Mucosa of rectum (tissue), 2 donors: ENCODE measurements at regions not wholly inside any gene's neighbourhood (a gene's known extent, or its start where the extent isn't known, plus 50 kb on each side); places are given as distances from the start of the nearest gene placed in this dataset.
"Not testable (repeated sequence)": the region's sequence is repeated elsewhere in the genome, so short reads cannot be mapped to it uniquely, and the experiment has no call there.

Experiments
- H3K27ac ChIP-seq, 2 donors: one replicate each; pipeline ENCODE4 v1.7.0; 2013; ENCODE audit warnings: inconsistent platforms in 2 of 2, low read depth in 2 of 2, low read length in 2 of 2
- H3K27me3 ChIP-seq, 2 donors: one replicate each; pipeline ENCODE4 v1.7.0; 2013; ENCODE audit warnings: low read length in 2 of 2; ENCODE audit not compliant: control insufficient read depth in 2 of 2, insufficient read depth in 2 of 2
- H3K36me3 ChIP-seq, 2 donors: one replicate each; pipeline ENCODE4 v1.7.0; 2013; ENCODE audit warnings: low read length in 2 of 2; ENCODE audit not compliant: control insufficient read depth in 2 of 2, insufficient read depth in 2 of 2
- H3K4me1 ChIP-seq, 2 donors: one replicate each; pipeline ENCODE4 v1.7.0; 2013; ENCODE audit warnings: low read length in 2 of 2, mild to moderate bottlenecking in 1 of 2; ENCODE audit not compliant: control insufficient read depth in 2 of 2, insufficient read depth in 2 of 2
- H3K4me3 ChIP-seq, 2 donors: one replicate each; pipeline ENCODE4 v1.7.0; 2013; ENCODE audit warnings: low read length in 2 of 2
- H3K9ac ChIP-seq, 2 donors: one replicate each; pipeline ENCODE4 v1.7.0; 2013; ENCODE audit warnings: low read length in 2 of 2, low read depth in 1 of 2, mild to moderate bottlenecking in 1 of 2
- H3K9me3 ChIP-seq, 2 donors: one replicate each; pipeline ENCODE4 v1.7.0; 2013; ENCODE audit warnings: low read length in 2 of 2; ENCODE audit not compliant: control insufficient read depth in 2 of 2
- donor health status: healthy.
- donor health status: Normal muscosa, but diverticular disease.

GRCh38 chr10:9554321-9554720 is 1463.4 kb upstream of the CELF2 start:
- H3K9me3 ChIP-seq: no peaks in the 10 kb centered on the region
- no peak overlapping the region for H3K9ac ChIP-seq
- no peak overlapping the region for H3K4me3 ChIP-seq
- no peak overlapping the region for H3K27ac ChIP-seq
- no peaks in the 10 kb centered on the region for H3K27me3 ChIP-seq
- H3K4me1 ChIP-seq: no peaks in the 10 kb centered on the region
- H3K36me3 ChIP-seq: no peaks in the 10 kb centered on the region

DNA sequence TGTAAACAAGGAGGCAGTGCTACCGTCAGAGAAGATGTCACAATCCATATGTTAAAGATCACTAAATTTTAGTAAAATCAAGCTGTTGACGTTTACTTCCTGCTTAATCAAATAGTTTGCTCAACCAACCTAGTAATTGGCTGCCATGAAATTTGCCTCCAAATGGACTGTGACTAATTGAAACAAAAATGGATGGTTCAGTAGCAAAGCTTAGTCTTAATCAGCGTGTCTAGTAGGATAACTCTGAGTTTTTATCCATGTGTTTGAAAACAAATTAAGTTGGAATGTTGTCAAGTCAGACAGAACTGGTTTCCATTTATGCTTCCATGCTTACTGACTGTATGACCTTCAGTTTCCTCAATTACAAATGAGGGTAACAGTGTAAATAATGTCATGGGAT is 1456.7 kb upstream of the CELF2 start:
- no peak overlapping the region for H3K4me3 ChIP-seq
- no peaks in the 10 kb centered on the region for H3K27me3 ChIP-seq
- no peak overlapping the region for H3K27ac ChIP-seq
- no peak overlapping the region for H3K9ac ChIP-seq
- no peaks in the 10 kb centered on the region for H3K36me3 ChIP-seq
- no peaks in the 10 kb centered on the region for H3K4me1 ChIP-seq
- no peaks in the 10 kb centered on the region for H3K9me3 ChIP-seq

- H3K4me3 ChIP-seq: no peak overlapping the region
- H3K9me3 ChIP-seq: no peaks in the 10 kb centered on the region
- H3K9ac ChIP-seq: no peak overlapping the region
- H3K27me3 ChIP-seq: no peaks in the 10 kb centered on the region
- no peaks in the 10 kb centered on the region for H3K4me1 ChIP-seq
- H3K27ac ChIP-seq: no peak overlapping the region
- H3K36me3 ChIP-seq: no peaks in the 10 kb centered on the region
These were observed 1455.7 kb upstream of the CELF2 start for GRCh38 chr10:9561821-9562505.

GRCh38 chr10:9577746-9578145 is 1439.9 kb upstream of the CELF2 start:
- Histone ChIP-seq H3K9ac (no peak overlapping the region), H3K9me3 (no peaks in the 10 kb centered on the region), H3K4me1 (no peaks in the 10 kb centered on the region), H3K27me3 (no peaks in the 10 kb centered on the region), H3K27ac (no peak overlapping the region), H3K36me3 (no peaks in the 10 kb centered on the region), H3K4me3 (no peak overlapping the region)

- Histone ChIP-seq H3K4me1 (no peaks in the 10 kb centered on the region), H3K27me3 (no peaks in the 10 kb centered on the region), H3K36me3 (no peaks in the 10 kb centered on the region), H3K9ac (no peak overlapping the region), H3K9me3 (no peaks in the 10 kb centered on the region), H3K27ac (peak overlapping the region in 1 of 2 donors; percentile 10), H3K4me3 (no peak overlapping the region)
These were observed 1438.5 kb upstream of the CELF2 start for GRCh38 chr10:9579110-9579705.

DNA sequence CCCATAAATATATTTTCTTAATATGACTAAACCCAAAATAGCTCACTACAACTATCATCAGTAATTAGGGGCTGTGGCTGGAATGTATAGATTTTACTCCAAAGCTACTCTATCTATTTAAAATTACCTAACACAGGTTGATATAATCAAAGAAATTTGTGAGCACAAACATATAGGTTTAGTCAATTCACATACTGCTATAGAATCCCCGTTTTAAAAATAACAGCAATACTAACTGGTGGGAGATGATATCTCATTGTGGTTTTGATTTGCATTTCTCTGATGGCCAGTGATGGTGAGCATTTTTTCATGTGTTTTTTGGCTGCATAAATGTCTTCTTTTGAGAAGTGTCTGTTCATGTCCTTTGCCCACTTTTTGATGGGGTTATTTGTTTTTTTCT is 1434.9 kb upstream of the CELF2 start:
- not testable (repeated sequence) for H3K9me3 ChIP-seq, H3K27ac ChIP-seq

DNA sequence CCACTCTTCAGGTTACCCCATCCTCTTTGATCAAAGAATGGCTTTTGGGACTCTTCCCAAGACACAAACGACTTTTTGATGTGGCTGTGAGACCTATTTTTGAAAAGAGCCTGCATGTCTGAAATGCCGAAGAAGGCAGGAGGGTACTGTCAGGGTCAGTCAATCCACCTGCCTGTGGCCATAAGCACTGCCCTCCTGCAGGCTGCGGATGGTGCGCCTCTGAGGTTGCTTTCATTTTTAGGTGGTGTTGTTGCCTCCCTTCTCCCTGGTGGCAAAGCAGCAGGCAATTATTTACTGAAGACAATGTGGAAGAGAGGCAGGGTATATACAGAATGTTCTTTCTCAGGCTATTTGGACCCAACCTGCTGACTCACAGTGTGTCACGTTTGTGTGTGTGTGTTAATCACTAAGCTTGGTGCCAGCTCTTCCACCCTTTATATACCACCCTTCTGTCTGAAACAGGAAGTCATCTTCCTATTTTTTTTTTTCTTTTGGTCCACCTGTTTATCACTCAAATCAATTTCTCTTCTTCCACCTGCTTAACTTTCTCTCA is 1421.2 kb upstream of the CELF2 start:
- H3K27me3 ChIP-seq: no peaks in the 10 kb centered on the region
- no peaks in the 10 kb centered on the region for H3K9me3 ChIP-seq
- H3K36me3 ChIP-seq: no peaks in the 10 kb centered on the region
- H3K9ac ChIP-seq: no peak overlapping the region
- H3K27ac ChIP-seq: no peak overlapping the region
- no peak overlapping the region for H3K4me3 ChIP-seq
- H3K4me1 ChIP-seq: no peaks in the 10 kb centered on the region

More for the DNA sequence above, 1434.9 kb upstream of the CELF2 start:
- not testable (repeated sequence) for H3K36me3 ChIP-seq, H3K9ac ChIP-seq, H3K4me3 ChIP-seq, H3K4me1 ChIP-seq, H3K27me3 ChIP-seq

GRCh38 chr10:9602998-9603397 is 1414.7 kb upstream of the CELF2 start:
- no peak overlapping the region for H3K9ac ChIP-seq
- H3K4me3 ChIP-seq: no peak overlapping the region
- no peaks in the 10 kb centered on the region for H3K36me3 ChIP-seq
- no peaks in the 10 kb centered on the region for H3K9me3 ChIP-seq
- H3K27me3 ChIP-seq: no peaks in the 10 kb centered on the region
- H3K27ac ChIP-seq: no peak overlapping the region
- H3K4me1 ChIP-seq: no peaks in the 10 kb centered on the region

- no peak overlapping the region for H3K4me3 ChIP-seq
- H3K36me3 ChIP-seq: no peaks in the 10 kb centered on the region
- no peak overlapping the region for H3K9ac ChIP-seq
- no peaks in the 10 kb centered on the region for H3K4me1 ChIP-seq
- H3K27me3 ChIP-seq: no peaks in the 10 kb centered on the region
- H3K9me3 ChIP-seq: no peaks in the 10 kb centered on the region
- H3K27ac ChIP-seq: no peak overlapping the region
These were observed 1413.7 kb upstream of the CELF2 start for GRCh38 chr10:9603972-9604371.

DNA sequence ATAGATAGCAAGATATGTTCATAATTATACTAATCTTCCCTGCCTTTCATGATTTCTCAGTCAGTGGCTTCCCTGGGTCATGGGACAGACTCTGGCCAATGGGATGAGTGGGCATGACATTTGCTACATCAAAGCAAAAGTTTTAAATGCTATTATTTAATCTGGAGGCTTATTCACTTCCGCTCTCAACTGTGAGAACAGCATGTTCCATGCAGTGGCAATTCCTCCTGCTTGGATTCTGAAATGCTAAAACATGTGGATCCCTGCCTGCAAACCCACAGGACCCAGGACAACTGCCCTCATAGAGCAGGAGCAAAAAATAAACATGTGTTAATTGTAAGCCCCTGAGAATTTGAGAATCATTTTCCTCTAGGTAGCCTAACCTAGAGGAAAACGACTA is 1412.4 kb upstream of the CELF2 start:
- H3K4me3 ChIP-seq: no peak overlapping the region
- no peak overlapping the region for H3K9ac ChIP-seq
- no peaks in the 10 kb centered on the region for H3K4me1 ChIP-seq
- H3K36me3 ChIP-seq: no peaks in the 10 kb centered on the region
- no peaks in the 10 kb centered on the region for H3K27me3 ChIP-seq
- H3K27ac ChIP-seq: no peak overlapping the region
- H3K9me3 ChIP-seq: no peaks in the 10 kb centered on the region
